ENCODE measurements at regions not wholly inside any gene's neighbourhood (a gene's known extent, or its start where the extent isn't known, plus 50 kb on each side); places are given as distances from the start of the nearest gene placed in this dataset.

GRCh38 chr5:66362687-66363086, 218.6 kb downstream of the SREK1 start:
- DNase-seq (no peak), ATAC-seq (no peak)
- Histone ChIP-seq H3K27ac (no peak overlapping the region), H3K27me3 (no peaks in the 10 kb centered on the region), H3K9me3 (no peaks in the 10 kb centered on the region), H3K4me1 (no peaks in the 10 kb centered on the region), H3K4me3 (no peak overlapping the region), H3K36me3 (no peaks in the 10 kb centered on the region)
- WGBS (ENCODE audit: insufficient coverage, low coverage, low lambda C conversion rate, missing lambda C conversion rate), result 79% methylated on average over 4 of the region's 4 CpGs
- intact Hi-C loops (cut with DNase I), result no loop called here
- no peak for TF ChIP-seq CTCF (IDR thresholded peaks at IDR 0.05)

- intact Hi-C loops (cut with DNase I), result no loop called here
- Histone ChIP-seq H3K27me3 (no peaks in the 10 kb centered on the region), H3K4me1 (no peaks in the 10 kb centered on the region), H3K4me3 (no peak overlapping the region), H3K36me3 (no peaks in the 10 kb centered on the region), H3K27ac (no peak overlapping the region), H3K9me3 (no peaks in the 10 kb centered on the region)
- DNase-seq (no peak), ATAC-seq (no peak)
- WGBS (ENCODE audit: insufficient coverage, low coverage, low lambda C conversion rate, missing lambda C conversion rate), result 24% methylated on average over 2 of the region's 2 CpGs
- TF ChIP-seq POLR2A (IDR thresholded peaks at IDR 0.05) (no peak), CTCF (IDR thresholded peaks at IDR 0.05) (no peak)
Measured at GRCh38 chr5:66363097-66363496, 219.0 kb downstream of the SREK1 start.

- DNase-seq (no peak), ATAC-seq (no peak)
- H3K27me3 ChIP-seq, result no peaks in the 10 kb centered on the region
- H3K36me3 ChIP-seq, result no peaks in the 10 kb centered on the region
- no peak overlapping the region for H3K4me3 ChIP-seq
- H3K9me3 ChIP-seq, result no peaks in the 10 kb centered on the region
- intact Hi-C loops (cut with DNase I), result no loop called here
- H3K4me1 ChIP-seq, result no peaks in the 10 kb centered on the region
- no peak for TF ChIP-seq POLR2A (IDR thresholded peaks at IDR 0.05)
- TF ChIP-seq CTCF (IDR thresholded peaks at IDR 0.05), result no peak
- no peak overlapping the region for H3K27ac ChIP-seq
- 86% methylated on average over 2 of the region's 2 CpGs for WGBS (ENCODE audit: insufficient coverage, low coverage, low lambda C conversion rate, missing lambda C conversion rate)
Measured at GRCh38 chr5:66364186-66364585, 220.1 kb downstream of the SREK1 start.

- H3K27ac ChIP-seq, result no peak overlapping the region
- no peak overlapping the region for H3K4me3 ChIP-seq
Measured at GRCh38 chr5:66365981-66366380, 221.9 kb downstream of the SREK1 start.

More at GRCh38 chr5:66365981-66366380, 221.9 kb downstream of the SREK1 start:
- H3K9me3 ChIP-seq, result no peaks in the 10 kb centered on the region
- intact Hi-C loops (cut with DNase I), result no loop called here
- no peaks in the 10 kb centered on the region for H3K27me3 ChIP-seq
- H3K4me1 ChIP-seq, result no peaks in the 10 kb centered on the region
- no peaks in the 10 kb centered on the region for H3K36me3 ChIP-seq
- 27% methylated on average over 1 of the region's 4 CpGs for WGBS (ENCODE audit: insufficient coverage, low coverage, low lambda C conversion rate, missing lambda C conversion rate)
- TF ChIP-seq CTCF (IDR thresholded peaks at IDR 0.05) (no peak), POLR2A (IDR thresholded peaks at IDR 0.05) (no peak)
- DNase-seq, result no peak
- no peak for ATAC-seq
